ENCODE measurements at regions not wholly inside any gene's neighbourhood (a gene's known extent, or its start where the extent isn't known, plus 50 kb on each side); places are given as distances from the start of the nearest gene placed in this dataset.

GRCh38 chr21:23977971-23978370 is 1629.3 kb downstream of the MRPL39 start:
- DNase-seq (ENCODE audit: low read depth, low spot score) = peak; percentile 47
- TF ChIP-seq CTCF (IDR thresholded peaks at IDR 0.05; ENCODE audit: low read depth, low read length) = no peak
- in situ Hi-C loops (cut with HindIII; ENCODE audit: low sequenced_read_pairs) = no loop called here
- no peak overlapping the region for H3K4me3 ChIP-seq (ENCODE audit: low read depth, low read length)

- in situ Hi-C loops (cut with HindIII; ENCODE audit: low sequenced_read_pairs) = no loop called here
- no peak overlapping the region for H3K4me3 ChIP-seq (ENCODE audit: low read depth, low read length)
- peak; percentile 51 for TF ChIP-seq CTCF (IDR thresholded peaks at IDR 0.05; ENCODE audit: low read depth, low read length)
Measured at GRCh38 chr21:23968722-23969647, 1638.3 kb downstream of the MRPL39 start.

GRCh38 chr21:23968008-23968407 is 1639.3 kb downstream of the MRPL39 start:
- DNase-seq (ENCODE audit: low read depth, low spot score) = no peak
- in situ Hi-C loops (cut with HindIII; ENCODE audit: low sequenced_read_pairs) = no loop called here
- H3K4me3 ChIP-seq (ENCODE audit: low read depth, low read length) = no peak overlapping the region
- TF ChIP-seq CTCF (IDR thresholded peaks at IDR 0.05; ENCODE audit: low read depth, low read length) = no peak

More at GRCh38 chr21:23968722-23969647, 1638.3 kb downstream of the MRPL39 start:
- DNase-seq (ENCODE audit: low read depth, low spot score) = peak; percentile 14

- in situ Hi-C loops (cut with HindIII; ENCODE audit: low sequenced_read_pairs) = no loop called here
- H3K4me3 ChIP-seq (ENCODE audit: low read depth, low read length) = no peak overlapping the region
- TF ChIP-seq CTCF (IDR thresholded peaks at IDR 0.05; ENCODE audit: low read depth, low read length) = no peak
- DNase-seq (ENCODE audit: low read depth, low spot score) = peak; percentile 22
Measured at GRCh38 chr21:23963454-23963853, 1643.8 kb downstream of the MRPL39 start.

GRCh38 chr21:23960769-23961168 is 1646.5 kb downstream of the MRPL39 start:
- H3K4me3 ChIP-seq (ENCODE audit: low read depth, low read length) = no peak overlapping the region
- TF ChIP-seq CTCF (IDR thresholded peaks at IDR 0.05; ENCODE audit: low read depth, low read length) = no peak
- peak; percentile 44 for DNase-seq (ENCODE audit: low read depth, low spot score)
- in situ Hi-C loops (cut with HindIII; ENCODE audit: low sequenced_read_pairs) = no loop called here

- in situ Hi-C loops (cut with HindIII; ENCODE audit: low sequenced_read_pairs) = no loop called here
- no peak for TF ChIP-seq CTCF (IDR thresholded peaks at IDR 0.05; ENCODE audit: low read depth, low read length)
- H3K4me3 ChIP-seq (ENCODE audit: low read depth, low read length) = no peak overlapping the region
- no peak for DNase-seq (ENCODE audit: low read depth, low spot score)
Measured at GRCh38 chr21:23955135-23955843, 1652.0 kb downstream of the MRPL39 start.
